GM18502 (cell line): ENCODE measurements at regions not wholly inside any gene's neighbourhood (a gene's known extent, or its start where the extent isn't known, plus 50 kb on each side); places are given as distances from the start of the nearest gene placed in this dataset.
"Not testable (repeated sequence)": the region's sequence is repeated elsewhere in the genome, so short reads cannot be mapped to it uniquely, and the experiment has no call there.

Experiments used
- ATAC-seq: cut with Tn5 transposase; IDR thresholded peaks from one replicate; pipeline ENCODE4 v1.9.1; 2021; ENCODE audit warnings: mild to moderate bottlenecking; ENCODE audit not compliant: unreplicated experiment, poor library complexity

DNA sequence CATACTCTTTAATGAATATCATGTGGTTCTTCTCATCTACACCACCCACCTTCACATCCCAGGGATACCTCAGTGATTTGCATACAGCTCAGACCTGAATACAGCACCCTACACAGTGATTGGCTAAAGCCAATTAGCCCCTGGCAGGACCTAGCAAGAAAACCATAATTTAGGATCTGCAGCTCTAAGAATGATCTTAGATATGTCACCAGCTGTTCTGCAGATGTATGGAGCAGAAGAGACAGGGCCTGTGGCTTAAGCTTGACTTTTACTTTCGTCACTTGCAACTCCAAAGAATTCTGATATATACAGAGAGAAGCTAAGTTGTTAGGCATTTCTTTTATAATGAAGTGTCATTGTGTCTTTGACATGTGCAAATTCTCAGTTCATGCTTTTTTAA is 483.2 kb upstream of the C9orf72 start:
- ATAC-seq, result no peak

DNA sequence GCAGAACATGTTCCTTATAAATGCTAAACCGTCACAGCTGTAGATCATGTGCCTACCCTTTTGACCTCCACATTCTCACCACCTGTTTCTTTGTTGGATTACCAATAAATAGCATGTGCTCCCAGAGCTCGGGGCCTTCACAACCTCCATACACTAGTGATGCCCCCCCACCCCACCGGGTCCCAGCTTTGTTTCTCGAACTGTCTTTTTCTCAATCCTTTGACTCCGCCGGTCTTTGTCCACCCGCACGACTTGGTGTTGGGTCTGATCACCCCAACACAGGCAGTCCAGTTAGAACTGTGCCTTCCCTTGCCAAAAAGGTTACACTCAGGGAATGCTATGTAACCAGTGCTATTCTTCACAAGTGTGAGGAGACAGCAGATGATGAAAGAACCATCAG is 485.9 kb upstream of the C9orf72 start:
- ATAC-seq, result no peak

DNA sequence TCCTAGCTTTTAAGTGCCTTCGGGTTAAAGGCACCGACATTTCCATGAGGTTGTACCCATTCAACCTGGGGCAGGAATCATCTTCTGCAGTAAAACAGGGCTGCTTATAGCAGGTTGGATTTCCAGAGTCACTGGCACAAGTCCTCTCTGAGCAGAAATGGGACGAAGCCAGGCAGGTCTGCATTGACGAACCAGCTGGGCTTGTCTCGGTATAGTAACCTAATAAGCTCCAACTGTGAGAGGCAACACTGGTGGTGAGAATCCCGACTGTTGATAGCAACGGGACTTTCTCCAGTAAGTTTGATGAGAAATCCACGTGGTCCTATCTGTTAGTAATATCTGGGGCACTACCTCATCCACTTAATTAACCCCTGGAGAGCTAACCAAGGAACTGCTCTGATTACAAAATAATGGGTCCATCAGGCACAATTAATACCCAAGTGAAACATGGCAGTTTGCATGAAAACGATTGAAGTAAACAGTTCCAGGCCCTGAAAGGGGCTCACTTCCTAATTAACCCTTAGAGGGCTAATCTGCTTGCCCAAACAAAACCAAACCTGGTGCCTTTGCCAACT is 491.0 kb upstream of the C9orf72 start:
- no peak for ATAC-seq

DNA sequence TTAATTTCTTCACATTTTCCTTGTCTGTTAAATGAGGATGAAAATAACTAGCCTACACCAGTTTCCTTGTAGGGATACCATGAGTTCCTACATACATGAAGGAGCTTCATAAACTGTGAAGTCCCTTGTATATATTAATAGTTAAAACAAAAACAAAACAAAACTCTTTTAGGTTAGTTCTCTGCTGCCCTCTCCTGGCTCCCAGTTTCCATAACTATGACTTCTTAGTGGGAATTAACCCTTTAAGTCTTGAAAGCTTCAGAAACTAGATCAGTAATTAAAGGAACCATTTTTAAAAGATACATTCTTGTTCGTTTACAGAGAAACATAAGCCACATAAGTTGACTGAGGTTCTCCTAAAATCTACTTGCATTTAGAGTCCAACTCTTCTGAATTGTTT is 500.0 kb upstream of the C9orf72 start:
- no peak for ATAC-seq

DNA sequence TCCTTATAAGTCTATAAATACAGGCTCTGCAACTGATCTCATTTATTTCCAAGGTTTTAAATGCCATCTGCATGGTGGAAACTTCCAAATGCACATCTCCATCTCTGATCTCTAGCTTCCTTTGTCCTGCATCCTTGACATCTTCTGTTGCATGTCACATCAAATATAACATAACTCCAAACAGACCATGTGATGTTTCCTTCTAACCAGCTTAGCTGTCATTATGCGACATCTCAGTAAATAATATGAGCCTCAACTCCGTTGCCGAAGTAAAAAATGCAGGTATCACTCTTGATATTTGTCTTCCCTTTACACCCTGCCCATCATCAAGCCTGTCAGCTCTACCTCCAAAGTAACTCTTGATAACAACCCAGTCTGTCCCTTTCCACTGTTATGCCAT is 506.4 kb upstream of the C9orf72 start:
- no peak for ATAC-seq

DNA sequence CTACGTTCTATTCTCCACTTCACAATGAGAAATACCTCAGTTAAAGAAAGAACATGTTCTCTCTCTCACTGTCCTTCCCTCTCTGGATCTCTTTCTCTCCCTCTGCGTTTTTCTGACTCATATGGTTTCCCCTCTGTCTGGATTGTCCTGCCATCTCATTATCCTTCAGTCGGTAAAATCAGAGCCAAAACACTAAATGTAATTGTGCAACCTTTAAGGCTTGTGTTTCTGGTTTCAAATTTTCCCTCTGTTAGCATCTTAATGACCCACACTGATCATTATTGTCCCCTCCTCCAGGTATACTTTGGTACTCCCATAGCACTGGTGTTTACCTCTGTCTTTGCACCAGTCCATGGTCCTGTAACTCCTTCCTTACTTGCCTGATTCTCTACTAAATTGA is 509.4 kb upstream of the C9orf72 start:
- ATAC-seq, result no peak

DNA sequence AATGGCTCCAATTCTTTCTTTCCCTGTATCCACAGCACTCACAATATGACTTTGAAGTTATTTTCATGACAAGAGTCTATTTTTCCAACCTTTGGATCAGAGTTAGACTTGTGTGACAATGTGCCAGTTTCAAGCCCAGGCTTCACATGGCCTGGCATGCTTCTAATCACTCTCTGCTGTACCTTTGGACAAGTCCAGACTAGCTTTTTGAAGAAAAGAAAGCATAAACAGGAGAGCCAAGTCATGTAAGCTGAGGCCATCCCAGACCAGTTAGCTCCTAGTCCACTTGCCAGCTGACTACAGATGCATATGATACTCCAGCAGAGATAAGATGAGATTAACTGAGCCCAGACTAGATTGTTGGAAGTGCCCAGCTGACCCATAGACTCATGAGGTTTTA is 513.6 kb upstream of the C9orf72 start:
- no peak for ATAC-seq

DNA sequence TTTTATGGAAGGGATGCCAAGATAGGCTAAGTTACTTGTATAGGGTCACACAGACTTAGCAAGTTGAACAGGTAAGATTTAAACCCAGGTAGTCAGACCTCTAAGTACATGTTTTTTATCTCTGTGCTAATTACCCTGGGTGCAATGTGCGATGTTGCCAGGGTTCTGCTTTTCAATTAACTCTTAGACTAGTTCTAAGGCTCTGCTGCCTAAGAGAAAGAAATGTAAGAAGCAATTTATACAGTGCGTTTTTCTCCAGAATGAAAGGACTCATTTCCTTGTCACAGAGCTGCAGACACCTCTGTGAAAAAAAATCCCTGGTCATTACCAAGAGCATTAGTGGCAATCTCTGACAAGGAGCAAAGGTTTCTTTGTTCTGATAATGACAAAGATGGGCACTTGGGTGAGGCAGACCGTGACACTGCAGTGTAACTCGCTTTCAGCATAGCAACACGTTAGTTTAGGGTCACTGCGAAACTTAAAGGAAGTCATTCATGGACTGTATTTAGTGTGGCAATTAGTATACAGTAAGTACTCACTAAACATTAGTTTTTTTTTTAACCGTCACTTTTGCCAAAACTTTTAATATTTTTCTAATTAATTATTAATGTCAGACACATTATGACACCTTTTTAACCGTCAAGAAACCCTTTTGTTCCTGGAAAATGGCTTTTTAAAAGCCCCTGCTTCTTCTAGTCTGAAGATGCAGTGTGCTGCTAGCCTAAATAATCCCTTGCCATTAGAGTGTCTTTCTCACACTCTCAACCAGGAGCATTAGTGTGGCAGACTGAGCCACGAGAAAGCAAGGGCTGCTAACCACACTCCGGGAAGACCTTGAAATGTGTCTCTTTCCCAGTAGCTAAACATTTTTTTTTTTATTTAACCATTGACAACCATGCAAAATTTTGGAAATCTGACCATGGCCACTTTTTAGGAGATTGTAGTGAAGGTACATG is 520.0 kb upstream of the C9orf72 start:
- no peak for ATAC-seq

DNA sequence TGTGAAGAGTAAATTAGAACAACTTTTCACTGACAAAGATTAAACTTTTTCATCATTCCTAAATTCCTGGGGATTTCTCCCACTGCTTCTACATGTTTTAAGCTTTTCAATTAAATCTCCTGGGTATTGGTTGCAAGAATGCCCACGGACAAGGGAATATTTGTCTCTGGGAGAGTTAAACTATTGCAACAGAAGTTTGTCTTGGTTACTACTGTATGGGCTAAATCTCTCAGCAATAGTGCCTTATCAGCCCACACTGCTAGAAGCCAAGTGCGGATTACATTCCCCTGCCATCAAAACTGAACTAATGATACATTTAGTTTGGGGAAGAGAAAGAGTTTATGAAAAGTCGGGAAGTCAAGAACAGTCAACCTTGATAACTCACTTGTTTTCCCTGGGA is 528.2 kb upstream of the C9orf72 start:
- no peak for ATAC-seq

DNA sequence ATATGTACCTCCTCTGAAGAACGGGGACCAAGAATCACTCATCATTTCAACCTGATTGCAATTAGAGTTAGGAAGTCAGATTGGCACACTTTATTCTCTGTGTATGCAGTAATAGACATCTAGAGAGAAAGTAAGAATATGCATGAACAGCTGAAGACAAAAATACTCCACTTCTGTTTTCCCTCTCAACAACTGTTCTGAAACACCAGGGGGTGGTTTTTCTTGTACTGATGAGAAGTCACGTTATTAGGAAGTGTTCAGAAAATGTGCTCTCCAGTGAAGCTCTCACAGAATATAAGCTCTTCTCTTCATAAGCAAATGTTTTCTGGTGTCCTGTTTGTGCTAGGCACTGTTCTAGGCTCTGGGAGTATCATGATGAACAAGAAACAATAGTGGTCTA is 531.7 kb upstream of the C9orf72 start:
- ATAC-seq, result no peak

DNA sequence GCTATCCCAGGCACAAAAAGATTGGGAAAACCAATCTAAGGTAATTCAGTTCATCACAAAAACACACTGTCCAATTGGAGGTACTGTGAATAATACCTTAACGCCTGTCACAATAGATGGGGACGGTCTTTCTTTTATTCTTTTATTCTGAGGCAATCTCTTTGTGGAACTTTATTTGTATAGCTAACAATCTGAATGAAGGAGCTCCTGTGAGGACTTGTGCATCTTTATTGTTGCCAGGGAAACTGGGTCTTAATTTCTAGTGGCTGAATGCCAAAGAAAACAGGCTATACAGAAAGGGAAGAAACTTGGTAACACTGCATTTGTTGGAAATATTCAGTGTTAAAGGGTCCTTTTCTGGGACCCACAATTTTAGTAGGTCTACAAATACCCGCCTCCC is 546.9 kb upstream of the C9orf72 start:
- no peak for ATAC-seq

DNA sequence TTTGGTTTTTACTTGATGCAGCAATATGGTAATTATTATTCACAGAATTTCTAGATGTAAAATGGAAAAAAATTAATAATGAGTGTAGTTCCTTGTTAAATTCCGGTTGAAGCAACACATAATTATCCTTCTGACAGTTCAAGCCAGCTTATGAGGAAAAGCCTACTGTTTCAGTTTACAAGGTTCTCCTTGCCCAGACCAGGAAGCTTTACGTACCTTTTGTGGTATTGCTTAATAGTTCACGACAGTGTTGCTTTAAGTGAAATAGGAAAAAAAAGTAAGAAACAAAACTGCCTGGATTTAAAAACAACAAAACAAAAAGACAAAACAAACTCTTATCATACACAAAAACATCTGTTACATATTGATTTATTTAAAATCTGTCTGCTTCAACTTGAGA is 547.3 kb upstream of the C9orf72 start:
- no peak for ATAC-seq

DNA sequence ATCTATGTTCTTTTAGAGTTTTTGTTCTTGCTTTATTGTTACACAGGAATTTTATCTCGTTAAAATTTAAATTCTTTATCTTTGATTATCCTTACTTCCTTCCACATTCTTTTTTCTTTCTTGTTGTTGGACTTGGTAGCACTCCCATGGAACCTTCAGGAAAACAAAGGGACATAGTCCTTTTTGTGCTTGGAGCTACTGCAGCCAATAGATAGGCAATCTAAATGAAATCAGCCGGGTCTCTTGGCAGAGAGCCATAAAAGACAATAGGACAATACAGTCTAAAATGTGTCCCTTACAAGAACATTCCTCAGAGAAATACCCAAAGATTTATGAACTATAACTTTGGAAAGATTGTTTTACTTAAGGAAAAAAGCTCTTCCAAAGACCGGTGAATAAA is 548.1 kb upstream of the C9orf72 start:
- no peak for ATAC-seq

DNA sequence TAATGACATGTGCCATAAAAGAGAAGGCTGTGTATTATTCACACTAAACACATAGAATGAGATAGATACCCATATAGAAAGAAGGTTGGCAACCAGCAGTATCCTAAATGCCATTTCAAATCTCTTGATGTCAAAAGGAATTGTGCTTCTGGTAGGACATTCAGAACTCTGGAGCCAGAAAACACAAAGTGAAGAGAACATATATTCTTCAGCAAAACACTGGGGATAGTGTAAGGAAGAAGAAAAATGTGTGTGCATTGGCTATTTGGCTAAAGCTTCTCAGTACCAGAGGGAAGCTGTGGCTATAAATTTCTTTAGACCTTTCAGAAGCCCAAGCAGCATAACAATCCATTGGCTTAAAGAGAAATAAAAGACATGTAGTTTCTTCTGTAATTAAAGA is 551.6 kb upstream of the C9orf72 start:
- no peak for ATAC-seq

DNA sequence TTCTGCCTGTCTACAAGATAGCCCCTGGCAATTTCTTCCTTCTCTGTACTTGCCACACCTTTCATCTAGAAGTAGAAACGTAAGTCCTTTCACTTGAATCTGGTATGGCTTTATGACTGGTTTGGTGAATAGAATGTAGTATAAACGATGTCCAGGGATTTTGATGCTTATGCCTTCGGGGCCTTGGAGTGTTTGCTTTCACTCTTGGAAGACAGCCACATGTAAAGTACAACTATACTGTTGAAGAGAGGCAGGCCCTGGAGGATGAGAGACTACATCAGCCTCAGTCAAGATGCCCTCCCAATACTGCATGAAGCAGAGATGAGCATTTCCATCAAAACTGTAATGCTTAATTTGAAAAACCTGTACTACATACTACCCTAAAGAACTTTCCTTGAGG is 553.8 kb upstream of the C9orf72 start:
- ATAC-seq, result no peak

DNA sequence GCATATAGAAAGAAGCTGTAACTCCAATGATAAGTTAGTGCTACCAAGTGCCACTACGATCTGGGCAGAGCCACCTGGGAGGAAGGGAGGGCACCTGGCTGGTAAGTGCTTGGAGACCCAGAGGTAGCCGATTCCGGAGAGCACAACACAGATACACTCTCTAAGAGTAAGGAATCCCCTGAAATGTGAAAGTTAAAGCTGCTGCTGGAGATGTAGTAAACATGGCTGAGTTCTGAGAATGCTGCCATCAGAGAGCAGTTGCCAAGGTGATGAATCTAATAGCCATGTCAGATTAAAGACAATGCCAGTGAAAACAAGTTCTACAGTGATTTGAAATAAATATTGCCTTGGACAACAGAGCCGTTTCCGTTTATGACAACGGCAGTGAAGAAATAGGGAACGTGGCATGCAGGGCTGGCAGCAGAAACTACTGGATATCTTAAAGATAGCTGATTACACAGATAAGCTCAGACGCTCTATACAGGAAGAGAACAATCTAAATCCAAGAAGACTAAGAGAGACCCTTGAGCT is 561.2 kb upstream of the C9orf72 start:
- ATAC-seq, result no peak

DNA sequence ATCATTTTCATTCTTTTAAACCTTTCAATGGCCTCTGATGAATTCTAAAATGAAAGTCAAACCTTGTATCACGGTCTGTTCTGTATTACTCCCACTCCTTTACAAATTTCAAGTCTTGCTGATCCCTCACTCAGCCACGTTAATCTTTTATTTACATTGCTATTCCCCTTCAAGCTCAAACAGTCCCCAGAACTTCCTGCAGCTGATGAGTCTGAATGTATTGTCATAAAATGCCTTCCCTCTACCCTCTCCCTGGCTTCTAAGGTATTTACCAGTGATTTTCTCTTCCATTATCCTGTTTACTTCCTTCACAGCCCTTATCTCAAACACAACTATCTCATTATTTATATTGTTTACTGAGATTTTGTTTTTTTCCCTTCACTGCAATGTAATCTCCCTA is 562.3 kb upstream of the C9orf72 start:
- ATAC-seq, result no peak

DNA sequence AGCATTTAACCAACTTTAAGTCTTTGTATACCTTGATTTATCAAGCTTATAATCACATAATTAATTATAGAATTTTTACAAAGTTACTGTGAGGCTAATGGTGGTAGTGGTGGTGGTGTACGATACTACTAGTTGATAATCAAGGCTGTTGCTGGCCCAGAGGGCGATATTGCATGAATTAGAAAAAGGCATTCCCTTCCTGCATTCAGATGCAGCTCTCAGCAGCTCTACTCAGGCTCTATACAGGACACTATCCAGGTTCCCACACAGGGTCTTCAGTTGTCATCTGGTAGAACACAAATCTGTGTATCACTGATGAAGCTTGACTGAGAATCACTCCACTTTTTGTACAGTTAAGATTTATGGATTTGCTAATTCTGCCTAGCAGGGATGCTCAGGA is 562.8 kb upstream of the C9orf72 start:
- ATAC-seq, result no peak

DNA sequence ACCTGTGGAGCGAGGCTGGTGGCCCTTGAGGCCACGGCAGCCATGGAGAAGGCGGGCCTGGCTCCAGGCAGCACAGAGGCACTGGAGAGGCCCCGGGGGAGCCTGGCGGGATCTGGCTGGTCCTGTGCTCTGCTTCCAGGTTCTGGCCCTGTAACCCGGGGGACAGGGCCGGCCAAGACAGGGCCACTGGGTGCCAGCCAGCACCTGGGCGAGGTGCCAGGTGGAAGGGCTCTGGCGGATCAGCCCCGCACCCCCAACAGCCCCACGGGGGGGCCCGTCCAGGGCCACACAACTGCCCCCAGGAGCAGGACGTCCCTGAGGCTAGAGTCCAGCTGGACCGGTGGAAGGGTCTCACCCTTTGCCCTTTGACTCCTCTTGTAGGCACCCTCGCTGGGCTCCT is 574.1 kb upstream of the C9orf72 start:
- ATAC-seq, result not testable (repeated sequence)

DNA sequence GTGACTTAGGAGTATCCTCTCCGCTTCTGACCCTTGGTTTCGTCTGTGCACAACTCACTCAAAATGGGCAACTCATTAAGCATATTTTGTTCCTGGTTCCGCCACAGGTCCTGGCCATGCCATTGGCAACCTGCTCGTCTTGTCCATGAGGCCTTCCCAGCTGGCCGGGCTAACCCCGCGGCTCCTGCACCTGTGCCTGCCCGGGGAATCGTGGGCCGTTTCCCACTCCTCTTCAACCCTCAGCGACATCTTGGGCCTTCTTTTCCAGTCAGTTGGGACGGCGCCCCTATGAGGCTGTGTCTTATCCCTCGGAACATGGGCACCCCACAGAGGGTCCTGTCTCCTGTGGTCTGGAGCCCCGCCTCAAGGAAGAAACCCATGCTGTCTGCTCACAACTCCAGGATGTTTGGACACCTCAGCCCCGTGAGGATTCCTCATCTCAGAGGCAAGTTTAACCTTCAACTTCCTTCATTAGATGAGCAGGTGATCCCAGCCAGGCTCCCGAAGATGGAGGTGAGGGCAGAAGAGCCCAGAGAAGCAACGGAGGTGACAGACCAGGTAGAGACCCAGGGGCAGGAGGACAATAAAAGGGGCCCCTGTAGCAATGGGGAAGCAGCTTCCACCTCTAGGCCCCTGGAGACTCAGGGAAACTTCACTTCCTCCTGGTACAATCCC is 574.8 kb upstream of the C9orf72 start:
- ATAC-seq, result not testable (repeated sequence)

DNA sequence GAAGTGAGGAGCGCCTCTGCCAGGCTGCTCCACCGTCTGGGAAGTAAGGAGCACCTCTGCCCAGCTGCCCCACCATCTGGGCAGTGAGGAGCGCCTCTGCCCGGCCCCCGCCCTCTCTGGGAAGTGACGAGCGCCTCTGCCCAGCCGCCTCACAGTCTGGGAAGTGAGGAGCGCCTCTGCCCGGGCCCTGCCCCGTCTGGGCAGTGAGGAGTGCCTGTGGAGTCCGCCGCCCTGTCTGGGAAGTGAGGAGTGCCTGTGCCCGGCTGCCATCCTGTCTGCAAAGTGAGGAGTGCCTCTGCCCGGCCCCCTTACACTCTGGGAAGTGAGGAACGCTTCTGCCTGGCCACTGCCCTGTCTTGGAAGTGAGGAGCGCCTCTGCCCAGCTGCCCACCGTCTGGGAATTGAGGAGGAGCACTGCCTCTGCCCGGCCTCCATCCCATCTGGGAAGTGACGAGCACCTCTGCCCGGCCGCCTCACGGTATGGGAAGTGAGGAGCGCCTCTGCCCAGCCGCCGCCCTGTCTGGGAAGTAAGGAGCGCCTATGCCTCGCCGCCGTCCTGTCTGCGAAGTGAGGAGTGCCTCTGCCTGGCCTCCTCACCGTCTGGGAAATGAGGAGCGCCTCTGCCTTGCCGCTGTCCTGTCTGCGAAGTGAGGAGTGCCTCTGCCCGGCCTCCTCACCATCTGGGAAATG is 576.2 kb upstream of the C9orf72 start:
- not testable (repeated sequence) for ATAC-seq
